ENCODE measurements at regions not wholly inside any gene's neighbourhood (a gene's known extent, or its start where the extent isn't known, plus 50 kb on each side); places are given as distances from the start of the nearest gene placed in this dataset.

- no peak for DNase-seq
- Histone ChIP-seq H3K4me3 (no peak overlapping the region), H3K36me3 (no peaks in the 10 kb centered on the region), H3K27ac (no peak overlapping the region), H3K27me3 (no peaks in the 10 kb centered on the region), H3K9me3 (no peaks in the 10 kb centered on the region), H3K4me1 (no peaks in the 10 kb centered on the region)
- 63 to 77% methylated on average over 1 of the region's 1 CpG for WGBS, 2 donors
- intact Hi-C loops (cut with DNase I), result no loop called here
- TF ChIP-seq POLR2A (IDR thresholded peaks at IDR 0.05), result no peak
- no peak for TF ChIP-seq CTCF (IDR thresholded peaks at IDR 0.05)
These were observed 927.7 kb downstream of the ROBO2 start for GRCh38 chr3:77967621-77968020.

GRCh38 chr3:77976079-77976478 is 936.2 kb downstream of the ROBO2 start:
- Histone ChIP-seq H3K27ac (no peak overlapping the region), H3K9me3 (no peaks in the 10 kb centered on the region), H3K4me1 (no peaks in the 10 kb centered on the region), H3K4me3 (no peak overlapping the region), H3K27me3 (no peaks in the 10 kb centered on the region), H3K36me3 (no peaks in the 10 kb centered on the region)
- intact Hi-C loops (cut with DNase I), result no loop called here
- no peak for DNase-seq
- no peak for TF ChIP-seq CTCF (IDR thresholded peaks at IDR 0.05)
- TF ChIP-seq POLR2A (IDR thresholded peaks at IDR 0.05), result no peak

GRCh38 chr3:78003090-78003489 is 963.2 kb downstream of the ROBO2 start:
- no peaks in the 10 kb centered on the region for H3K36me3 ChIP-seq
- DNase-seq, result no peak
- TF ChIP-seq POLR2A (IDR thresholded peaks at IDR 0.05) (no peak), CTCF (IDR thresholded peaks at IDR 0.05) (no peak)

GRCh38 chr3:78004571-78004970 is 964.7 kb downstream of the ROBO2 start:
- intact Hi-C loops (cut with DNase I), result no loop called here
- Histone ChIP-seq H3K27ac (no peak overlapping the region), H3K9me3 (peaks cover 0 to 10% (median 0%) of the 10 kb centered on the region in 3 donors), H3K4me1 (no peaks in the 10 kb centered on the region), H3K27me3 (no peaks in the 10 kb centered on the region), H3K4me3 (no peak overlapping the region), H3K36me3 (no peaks in the 10 kb centered on the region)
- WGBS, 2 donors, result 48 to 55% methylated on average over 2 of the region's 2 CpGs
- TF ChIP-seq POLR2A (IDR thresholded peaks at IDR 0.05) (no peak), CTCF (IDR thresholded peaks at IDR 0.05) (no peak)
- no peak for DNase-seq

More at GRCh38 chr3:78003090-78003489, 963.2 kb downstream of the ROBO2 start:
- no peaks in the 10 kb centered on the region for H3K4me1 ChIP-seq
- no peaks in the 10 kb centered on the region for H3K27me3 ChIP-seq
- no peak overlapping the region for H3K4me3 ChIP-seq
- no peak overlapping the region for H3K27ac ChIP-seq
- intact Hi-C loops (cut with DNase I), result no loop called here
- peaks cover 0 to 10% (median 0%) of the 10 kb centered on the region in 3 donors for H3K9me3 ChIP-seq
- WGBS, 2 donors, result no CpG with 5 or more reads among the region's 4 CpGs

- intact Hi-C loops (cut with DNase I), result no loop called here
- Histone ChIP-seq H3K4me3 (no peak overlapping the region), H3K9me3 (no peaks in the 10 kb centered on the region), H3K27me3 (no peaks in the 10 kb centered on the region), H3K36me3 (no peaks in the 10 kb centered on the region), H3K4me1 (no peaks in the 10 kb centered on the region), H3K27ac (no peak overlapping the region)
- WGBS, 2 donors, result 84 to 95% methylated on average over 1 of the region's 1 CpG
- TF ChIP-seq CTCF (IDR thresholded peaks at IDR 0.05) (no peak), POLR2A (IDR thresholded peaks at IDR 0.05) (no peak)
- DNase-seq, result no peak
These were observed 973.8 kb downstream of the ROBO2 start for GRCh38 chr3:78013653-78014052.

All from esophagus squamous epithelium (tissue), 5 donors.